ENCODE measurements at regions not wholly inside any gene's neighbourhood (a gene's known extent, or its start where the extent isn't known, plus 50 kb on each side); places are given as distances from the start of the nearest gene placed in this dataset.

- DNase-seq (ENCODE audit: low spot score in 2 of 2), result no peak
- Histone ChIP-seq H3K9me3 (peaks cover 0 to 3% of the 10 kb centered on the region in 2 donors), H3K27ac (no peak overlapping the region), H3K27me3 (no peaks in the 10 kb centered on the region), H3K4me3 (no peak overlapping the region), H3K4me1 (no peaks in the 10 kb centered on the region), H3K36me3 (no peaks in the 10 kb centered on the region)
- TF ChIP-seq, protein P1, sequence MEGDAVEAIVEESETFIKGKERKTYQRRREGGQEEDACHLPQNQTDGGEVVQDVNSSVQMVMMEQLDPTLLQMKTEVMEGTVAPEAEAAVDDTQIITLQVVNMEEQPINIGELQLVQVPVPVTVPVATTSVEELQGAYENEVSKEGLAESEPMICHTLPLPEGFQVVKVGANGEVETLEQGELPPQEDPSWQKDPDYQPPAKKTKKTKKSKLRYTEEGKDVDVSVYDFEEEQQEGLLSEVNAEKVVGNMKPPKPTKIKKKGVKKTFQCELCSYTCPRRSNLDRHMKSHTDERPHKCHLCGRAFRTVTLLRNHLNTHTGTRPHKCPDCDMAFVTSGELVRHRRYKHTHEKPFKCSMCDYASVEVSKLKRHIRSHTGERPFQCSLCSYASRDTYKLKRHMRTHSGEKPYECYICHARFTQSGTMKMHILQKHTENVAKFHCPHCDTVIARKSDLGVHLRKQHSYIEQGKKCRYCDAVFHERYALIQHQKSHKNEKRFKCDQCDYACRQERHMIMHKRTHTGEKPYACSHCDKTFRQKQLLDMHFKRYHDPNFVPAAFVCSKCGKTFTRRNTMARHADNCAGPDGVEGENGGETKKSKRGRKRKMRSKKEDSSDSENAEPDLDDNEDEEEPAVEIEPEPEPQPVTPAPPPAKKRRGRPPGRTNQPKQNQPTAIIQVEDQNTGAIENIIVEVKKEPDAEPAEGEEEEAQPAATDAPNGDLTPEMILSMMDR (IDR thresholded peaks at IDR 0.05), result no peak
- intact Hi-C loops (cut with DNase I), result no loop called here
Measured at GRCh38 chr1:90802622-90803021, 85.5 kb upstream of the BARHL2 start.

GRCh38 chr1:90800012-90800717 lies 83.1 kb upstream of the BARHL2 start:
- H3K9me3 ChIP-seq, result peaks cover 0 to 3% of the 10 kb centered on the region in 2 donors
- no peak for DNase-seq (ENCODE audit: low spot score in 2 of 2)
- no peaks in the 10 kb centered on the region for H3K27me3 ChIP-seq
- intact Hi-C loops (cut with DNase I), result no loop called here
- H3K36me3 ChIP-seq, result no peaks in the 10 kb centered on the region
- H3K4me3 ChIP-seq, result no peak overlapping the region
- H3K4me1 ChIP-seq, result no peaks in the 10 kb centered on the region
- TF ChIP-seq, protein P1 (IDR thresholded peaks at IDR 0.05), result no peak
- no peak overlapping the region for H3K27ac ChIP-seq

- DNase-seq (ENCODE audit: low spot score in 2 of 2), result no peak
- peaks cover 0 to 3% of the 10 kb centered on the region in 2 donors for H3K9me3 ChIP-seq
- no peaks in the 10 kb centered on the region for H3K36me3 ChIP-seq
- H3K4me1 ChIP-seq, result no peaks in the 10 kb centered on the region
- no peak overlapping the region for H3K4me3 ChIP-seq
- no peaks in the 10 kb centered on the region for H3K27me3 ChIP-seq
- TF ChIP-seq, protein P1 (IDR thresholded peaks at IDR 0.05), result no peak
- intact Hi-C loops (cut with DNase I), result no loop called here
- H3K27ac ChIP-seq, result no peak overlapping the region
Measured at GRCh38 chr1:90799326-90799725, 82.2 kb upstream of the BARHL2 start.

DNA sequence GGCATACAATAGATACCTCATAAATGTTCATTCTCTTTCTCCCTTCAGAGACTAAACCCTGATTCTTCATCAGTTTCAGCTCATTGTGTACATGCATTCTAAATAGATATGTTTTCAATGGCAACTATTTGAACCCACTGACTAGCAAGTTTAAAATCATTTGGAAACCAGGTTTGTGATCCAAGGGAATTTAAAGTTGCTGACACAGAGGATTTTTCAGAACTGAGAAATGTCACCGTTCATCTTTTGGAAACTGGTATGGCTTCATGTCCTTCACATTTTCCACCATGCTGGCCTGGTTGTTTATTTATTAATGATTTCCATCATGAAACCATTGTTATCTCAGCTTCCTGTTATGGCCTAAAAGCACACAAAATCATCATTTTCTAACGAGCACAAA lies 81.8 kb upstream of the BARHL2 start:
- intact Hi-C loops (cut with DNase I), result no loop called here
- Histone ChIP-seq H3K27ac (no peak overlapping the region), H3K36me3 (no peaks in the 10 kb centered on the region), H3K27me3 (no peaks in the 10 kb centered on the region), H3K4me3 (no peak overlapping the region), H3K4me1 (no peaks in the 10 kb centered on the region), H3K9me3 (peaks cover 0 to 3% of the 10 kb centered on the region in 2 donors)
- TF ChIP-seq, protein P1 (IDR thresholded peaks at IDR 0.05), result no peak
- no peak for DNase-seq (ENCODE audit: low spot score in 2 of 2)

- H3K27me3 ChIP-seq, result no peaks in the 10 kb centered on the region
- H3K27ac ChIP-seq, result no peak overlapping the region
- peaks cover 0 to 3% of the 10 kb centered on the region in 2 donors for H3K9me3 ChIP-seq
- H3K4me1 ChIP-seq, result no peaks in the 10 kb centered on the region
- no peak overlapping the region for H3K4me3 ChIP-seq
- no peak for DNase-seq (ENCODE audit: low spot score in 2 of 2)
- intact Hi-C loops (cut with DNase I), result no loop called here
- no peaks in the 10 kb centered on the region for H3K36me3 ChIP-seq
- TF ChIP-seq, protein P1 (IDR thresholded peaks at IDR 0.05), result no peak
Measured at GRCh38 chr1:90798344-90798743, 81.2 kb upstream of the BARHL2 start.
